ENCODE measurements at regions not wholly inside any gene's neighbourhood (a gene's known extent, or its start where the extent isn't known, plus 50 kb on each side); places are given as distances from the start of the nearest gene placed in this dataset.

DNA sequence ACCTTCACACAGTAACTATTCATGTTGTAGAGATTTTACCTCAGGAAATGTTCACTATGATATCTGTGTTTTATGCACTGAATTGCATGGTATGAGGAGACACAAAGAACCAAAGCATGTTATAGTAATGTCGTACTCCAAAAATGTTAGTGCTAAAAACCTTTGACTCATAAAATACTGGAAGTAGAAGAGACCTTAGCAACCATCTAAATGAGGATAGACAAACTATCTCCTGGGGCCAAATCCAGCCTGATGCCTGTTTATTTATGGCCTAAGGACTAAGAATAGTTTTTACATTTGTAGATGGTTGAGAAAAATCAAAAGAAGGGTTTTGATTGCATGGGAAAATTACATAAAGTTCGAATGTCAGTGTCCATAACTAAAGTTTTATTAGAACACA is 535.1 kb downstream of the INHBA start:
- TF ChIP-seq CTCF (conservative IDR thresholded peaks at IDR 0.05; ENCODE audit: low read length) (no peak), EZH2phosphoT487 (IDR thresholded peaks at IDR 0.05; ENCODE audit: borderline replicate concordance) (no peak)

GRCh38 chr7:41164440-41164839 is 538.5 kb downstream of the INHBA start:
- no peaks in the 10 kb centered on the region for H3K9me3 ChIP-seq (ENCODE audit: insufficient read depth, low read depth, low read length)
- H3F3A ChIP-seq (ENCODE audit: low read depth), result no peaks in the 10 kb centered on the region
- no peaks in the 10 kb centered on the region for H4K20me1 ChIP-seq (ENCODE audit: insufficient read depth, low read length, poor library complexity, severe bottlenecking)
- H2AFZ ChIP-seq (ENCODE audit: low read length), result no peak overlapping the region
- H3K9me2 ChIP-seq (replicated peaks; ENCODE audit: low read depth, low read length), result no peaks in the 10 kb centered on the region
- no peaks in the 10 kb centered on the region for H3K36me3 ChIP-seq (ENCODE audit: insufficient read depth, low read length)
- H3K79me2 ChIP-seq (ENCODE audit: insufficient read depth, low read length), result no peaks in the 10 kb centered on the region
- H3K9ac ChIP-seq (ENCODE audit: low read depth, low read length, poor library complexity, severe bottlenecking), result no peak overlapping the region
- TF ChIP-seq EZH2phosphoT487 (IDR thresholded peaks at IDR 0.05; ENCODE audit: borderline replicate concordance) (no peak), CTCF (conservative IDR thresholded peaks at IDR 0.05; ENCODE audit: low read length) (no peak)
- no peaks in the 10 kb centered on the region for H3K27me3 ChIP-seq (ENCODE audit: insufficient read depth, low read length, poor library complexity, severe bottlenecking)
- no peak overlapping the region for H3K4me2 ChIP-seq (ENCODE audit: low read depth, low read length, poor library complexity, severe bottlenecking)
- H3K4me3 ChIP-seq (ENCODE audit: low read length, poor library complexity, severe bottlenecking), result no peak overlapping the region
- H3K4me1 ChIP-seq (ENCODE audit: insufficient read depth, low read length, poor library complexity, severe bottlenecking), result no peaks in the 10 kb centered on the region

More for the DNA sequence above, 535.1 kb downstream of the INHBA start:
- no peak overlapping the region for H3K4me3 ChIP-seq (ENCODE audit: low read length, poor library complexity, severe bottlenecking)
- no peak overlapping the region for H3K4me2 ChIP-seq (ENCODE audit: low read depth, low read length, poor library complexity, severe bottlenecking)
- no peaks in the 10 kb centered on the region for H3K9me3 ChIP-seq (ENCODE audit: insufficient read depth, low read depth, low read length)
- H3K4me1 ChIP-seq (ENCODE audit: insufficient read depth, low read length, poor library complexity, severe bottlenecking), result no peaks in the 10 kb centered on the region
- no peaks in the 10 kb centered on the region for H3K79me2 ChIP-seq (ENCODE audit: insufficient read depth, low read length)
- H4K20me1 ChIP-seq (ENCODE audit: insufficient read depth, low read length, poor library complexity, severe bottlenecking), result no peaks in the 10 kb centered on the region
- no peak overlapping the region for H2AFZ ChIP-seq (ENCODE audit: low read length)
- H3K36me3 ChIP-seq (ENCODE audit: insufficient read depth, low read length), result no peaks in the 10 kb centered on the region
- no peaks in the 10 kb centered on the region for H3K27me3 ChIP-seq (ENCODE audit: insufficient read depth, low read length, poor library complexity, severe bottlenecking)
- H3K9me2 ChIP-seq (replicated peaks; ENCODE audit: low read depth, low read length), result no peaks in the 10 kb centered on the region
- H3F3A ChIP-seq (ENCODE audit: low read depth), result no peaks in the 10 kb centered on the region
- H3K9ac ChIP-seq (ENCODE audit: low read depth, low read length, poor library complexity, severe bottlenecking), result no peak overlapping the region

GRCh38 chr7:41163991-41164390 is 538.9 kb downstream of the INHBA start:
- no peak for TF ChIP-seq EZH2phosphoT487 (IDR thresholded peaks at IDR 0.05; ENCODE audit: borderline replicate concordance)
- TF ChIP-seq CTCF (conservative IDR thresholded peaks at IDR 0.05; ENCODE audit: low read length), result no peak
- Histone ChIP-seq H3K4me1 (ENCODE audit: insufficient read depth, low read length, poor library complexity, severe bottlenecking) (no peaks in the 10 kb centered on the region), H3K9me3 (ENCODE audit: insufficient read depth, low read depth, low read length) (no peaks in the 10 kb centered on the region), H3K9me2 (replicated peaks; ENCODE audit: low read depth, low read length) (no peaks in the 10 kb centered on the region), H3K36me3 (ENCODE audit: insufficient read depth, low read length) (no peaks in the 10 kb centered on the region), H3K4me3 (ENCODE audit: low read length, poor library complexity, severe bottlenecking) (no peak overlapping the region), H3K27me3 (ENCODE audit: insufficient read depth, low read length, poor library complexity, severe bottlenecking) (no peaks in the 10 kb centered on the region), H3K9ac (ENCODE audit: low read depth, low read length, poor library complexity, severe bottlenecking) (no peak overlapping the region), H4K20me1 (ENCODE audit: insufficient read depth, low read length, poor library complexity, severe bottlenecking) (no peaks in the 10 kb centered on the region), H3K79me2 (ENCODE audit: insufficient read depth, low read length) (no peaks in the 10 kb centered on the region), H2AFZ (ENCODE audit: low read length) (no peak overlapping the region), H3K4me2 (ENCODE audit: low read depth, low read length, poor library complexity, severe bottlenecking) (no peak overlapping the region), H3F3A (ENCODE audit: low read depth) (no peaks in the 10 kb centered on the region)
